ENCODE measurements at regions not wholly inside any gene's neighbourhood (a gene's known extent, or its start where the extent isn't known, plus 50 kb on each side); places are given as distances from the start of the nearest gene placed in this dataset.
A peak's percentile ranks its signal among the peaks of the same experiment; 100 is the strongest.

DNA sequence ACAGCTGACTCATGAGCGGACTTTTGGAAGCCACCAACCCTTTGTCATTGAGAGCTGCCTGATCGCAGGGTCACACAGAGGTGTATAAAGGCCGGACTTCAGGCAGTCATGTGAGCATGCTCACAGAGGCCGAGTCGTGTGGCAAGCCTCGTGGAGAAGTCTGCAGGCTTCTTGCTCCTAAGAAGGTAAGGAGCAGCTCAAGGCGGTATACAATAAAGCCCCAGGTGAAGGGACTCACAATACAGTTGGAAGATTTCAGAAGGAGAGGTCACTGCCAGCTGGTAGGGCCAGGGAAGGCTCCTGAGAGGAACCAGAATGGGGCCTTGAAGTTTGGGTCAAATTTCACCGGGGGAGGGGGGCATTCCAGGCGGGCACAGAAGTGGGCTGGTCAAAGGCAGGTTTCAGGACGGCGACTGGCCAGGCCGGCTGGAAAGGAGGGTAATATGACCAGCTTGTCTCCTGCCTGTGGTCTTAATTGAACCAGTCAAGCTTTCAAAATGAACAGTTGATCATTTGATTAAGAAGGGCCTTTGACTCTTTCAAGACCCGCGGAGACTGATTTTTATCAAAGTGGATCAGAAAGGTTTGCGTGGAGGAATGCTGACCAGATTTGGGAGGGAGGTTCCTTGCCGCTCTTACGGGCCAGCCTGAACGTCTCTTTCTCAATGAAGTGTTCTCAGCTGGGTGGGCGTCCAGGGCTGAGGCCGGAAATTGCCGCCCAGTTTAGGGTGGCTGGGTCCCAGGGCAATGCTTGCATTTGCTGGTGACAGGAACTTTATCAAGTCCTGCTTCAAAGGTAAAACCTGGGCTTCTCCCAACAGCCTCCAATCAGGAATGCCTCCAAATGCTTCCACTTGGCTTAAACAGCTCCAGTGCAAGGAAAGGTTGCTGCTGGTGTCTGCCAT lies 178.6 kb downstream of the EMX2 start:
- peaks cover 3 to 19% (median 10%) of the 10 kb centered on the region in 3 donors for H3K4me1 ChIP-seq (ENCODE audit: control insufficient read depth in 2 of 3, insufficient read depth in 2 of 3, low read depth in 1 of 3, low read length in 3 of 3)
- H3K9me3 ChIP-seq (ENCODE audit: control insufficient read depth in 2 of 3, insufficient read depth in 1 of 3, low read length in 3 of 3): no peaks in the 10 kb centered on the region
- intact Hi-C loops (cut with DNase I): no loop called here
- peak overlapping the region in 1 of 3 donors; percentile 55 for H3K4me3 ChIP-seq (ENCODE audit: low read length in 3 of 3)
- no peaks in the 10 kb centered on the region for H3K36me3 ChIP-seq (ENCODE audit: control insufficient read depth in 2 of 3, insufficient read depth in 3 of 3, low read length in 3 of 3)
- peak overlapping the region in 1 of 3 donors; percentile 49 for H3K9ac ChIP-seq (ENCODE audit: low read length in 3 of 3)
- FAIRE-seq (no peak), DNase-seq (peak in 4 of 5 donors; percentile 89 to 93 (median 91))
- no peaks in the 10 kb centered on the region for H3K27me3 ChIP-seq (ENCODE audit: control insufficient read depth, insufficient read depth, low read length)
- TF ChIP-seq, protein P1, sequence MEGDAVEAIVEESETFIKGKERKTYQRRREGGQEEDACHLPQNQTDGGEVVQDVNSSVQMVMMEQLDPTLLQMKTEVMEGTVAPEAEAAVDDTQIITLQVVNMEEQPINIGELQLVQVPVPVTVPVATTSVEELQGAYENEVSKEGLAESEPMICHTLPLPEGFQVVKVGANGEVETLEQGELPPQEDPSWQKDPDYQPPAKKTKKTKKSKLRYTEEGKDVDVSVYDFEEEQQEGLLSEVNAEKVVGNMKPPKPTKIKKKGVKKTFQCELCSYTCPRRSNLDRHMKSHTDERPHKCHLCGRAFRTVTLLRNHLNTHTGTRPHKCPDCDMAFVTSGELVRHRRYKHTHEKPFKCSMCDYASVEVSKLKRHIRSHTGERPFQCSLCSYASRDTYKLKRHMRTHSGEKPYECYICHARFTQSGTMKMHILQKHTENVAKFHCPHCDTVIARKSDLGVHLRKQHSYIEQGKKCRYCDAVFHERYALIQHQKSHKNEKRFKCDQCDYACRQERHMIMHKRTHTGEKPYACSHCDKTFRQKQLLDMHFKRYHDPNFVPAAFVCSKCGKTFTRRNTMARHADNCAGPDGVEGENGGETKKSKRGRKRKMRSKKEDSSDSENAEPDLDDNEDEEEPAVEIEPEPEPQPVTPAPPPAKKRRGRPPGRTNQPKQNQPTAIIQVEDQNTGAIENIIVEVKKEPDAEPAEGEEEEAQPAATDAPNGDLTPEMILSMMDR (IDR thresholded peaks at IDR 0.05; ENCODE audit: borderline replicate concordance, extremely low read depth, insufficient read depth): no peak
- peak overlapping the region; percentile 76 to 78 for H3K27ac ChIP-seq (ENCODE audit: low read depth in 2 of 2, low read length in 2 of 2)

DNA sequence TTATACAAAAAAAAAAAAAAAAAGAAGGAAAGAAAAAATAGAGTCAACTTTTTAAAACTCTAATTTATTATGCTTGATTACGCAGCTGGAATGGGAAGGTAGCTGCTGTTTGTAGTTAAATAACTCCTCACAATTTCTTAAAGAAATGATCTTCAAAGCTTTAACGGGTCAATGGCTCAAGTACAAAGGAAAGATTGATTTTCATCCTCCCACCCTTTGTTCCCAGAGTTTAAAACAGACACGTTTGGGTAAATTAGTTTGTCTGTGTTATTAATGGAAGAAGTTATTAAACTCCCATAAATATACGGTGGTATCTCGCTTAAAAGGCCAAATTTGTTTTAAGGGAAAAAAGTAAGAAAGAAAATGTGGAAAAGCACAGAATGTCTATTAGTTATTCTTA lies 179.3 kb downstream of the EMX2 start:
- intact Hi-C loops (cut with DNase I): no loop called here
- DNase-seq (peak in 2 of 5 donors; percentile 65 to 72), FAIRE-seq (no peak)
- Histone ChIP-seq H3K9me3 (ENCODE audit: control insufficient read depth in 2 of 3, insufficient read depth in 1 of 3, low read length in 3 of 3) (no peaks in the 10 kb centered on the region), H3K4me3 (ENCODE audit: low read length in 3 of 3) (peak overlapping the region in 1 of 3 donors; percentile 1), H3K4me1 (ENCODE audit: control insufficient read depth in 2 of 3, insufficient read depth in 2 of 3, low read depth in 1 of 3, low read length in 3 of 3) (peaks cover 3 to 19% (median 10%) of the 10 kb centered on the region in 3 donors), H3K36me3 (ENCODE audit: control insufficient read depth in 2 of 3, insufficient read depth in 3 of 3, low read length in 3 of 3) (no peaks in the 10 kb centered on the region), H3K27me3 (ENCODE audit: control insufficient read depth, insufficient read depth, low read length) (no peaks in the 10 kb centered on the region), H3K9ac (ENCODE audit: low read length in 3 of 3) (no peak overlapping the region), H3K27ac (ENCODE audit: low read depth in 2 of 2, low read length in 2 of 2) (no peak overlapping the region)
- TF ChIP-seq, protein P1 (IDR thresholded peaks at IDR 0.05; ENCODE audit: borderline replicate concordance, extremely low read depth, insufficient read depth): no peak

DNA sequence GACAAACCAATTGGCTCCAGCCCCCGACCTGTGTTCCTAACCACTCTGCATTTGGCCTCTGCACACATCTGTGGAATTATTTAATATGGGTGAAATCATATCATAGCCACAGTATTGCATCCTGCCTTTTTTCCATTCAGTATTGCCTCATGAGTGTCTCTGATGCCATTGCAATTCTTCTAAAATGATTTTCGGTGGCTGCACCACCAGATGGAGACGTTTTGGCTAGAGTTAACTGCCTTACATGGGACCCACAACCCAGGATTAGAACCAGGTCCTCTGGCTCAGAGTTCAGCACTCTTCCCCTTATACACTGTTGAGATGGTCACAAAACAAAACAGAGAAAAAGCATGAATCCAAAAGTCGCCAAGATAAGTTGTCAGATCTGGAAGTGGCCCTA lies 180.8 kb downstream of the EMX2 start:
- DNase-seq (no peak), FAIRE-seq (no peak)
- no peak overlapping the region for H3K9ac ChIP-seq (ENCODE audit: low read length in 3 of 3)
- TF ChIP-seq, protein P1 (IDR thresholded peaks at IDR 0.05; ENCODE audit: borderline replicate concordance, extremely low read depth, insufficient read depth): no peak
- H3K4me3 ChIP-seq (ENCODE audit: low read length in 3 of 3): no peak overlapping the region
- intact Hi-C loops (cut with DNase I): no loop called here
- H3K36me3 ChIP-seq (ENCODE audit: control insufficient read depth in 2 of 3, insufficient read depth in 3 of 3, low read length in 3 of 3): no peaks in the 10 kb centered on the region
- peaks cover 3 to 19% (median 10%) of the 10 kb centered on the region in 3 donors for H3K4me1 ChIP-seq (ENCODE audit: control insufficient read depth in 2 of 3, insufficient read depth in 2 of 3, low read depth in 1 of 3, low read length in 3 of 3)
- no peak overlapping the region for H3K27ac ChIP-seq (ENCODE audit: low read depth in 2 of 2, low read length in 2 of 2)
- H3K27me3 ChIP-seq (ENCODE audit: control insufficient read depth, insufficient read depth, low read length): no peaks in the 10 kb centered on the region
- H3K9me3 ChIP-seq (ENCODE audit: control insufficient read depth in 2 of 3, insufficient read depth in 1 of 3, low read length in 3 of 3): no peaks in the 10 kb centered on the region
